A549 (cell line): ENCODE measurements at regions not wholly inside any gene's neighbourhood (a gene's known extent, or its start where the extent isn't known, plus 50 kb on each side); places are given as distances from the start of the nearest gene placed in this dataset.

Source experiments
- ATAC-seq, 2 experiments: fragments of 200-7000 bp in 1 of 2; fragments of >200 bp in 1 of 2; cut with Nextera tagmentation in 1 of 2; cut with Tn5 transposase in 1 of 2; 3 replicates each; pipeline versions ENCODE4 v1.8.0 to v1.9.1; 2018 to 2020; ENCODE audit warnings: mild to moderate bottlenecking in 1 of 2, moderate library complexity in 1 of 2
- CTCF ChIA-PET: fragments of 300-600 bp; sonication (Branson Sonifier 250); formaldehyde crosslinking; extraction: SDS; loops from one replicate; lab custom pipeline; 2021; ENCODE audit warnings: antibody characterized with exemption, inconsistent platforms; lab: Yijun Ruan, JAX
- POLR2A ChIA-PET: fragments of 350-600 bp; formaldehyde crosslinking; extraction: SDS; loops from one replicate; lab custom pipeline; 2021; ENCODE audit warnings: antibody characterized with exemption, inconsistent platforms; lab: Yijun Ruan, JAX
- DNase-seq, 2 experiments: peaks; one replicate each; pipeline versions ENCODE4 v3.0.0 to v3.0.0-alpha.2; 2011 to 2016; ENCODE audit warnings: low read depth in 1 of 2, low spot score in 1 of 2
- FAIRE-seq: peaks from 2 replicates; lab custom pipeline; 2011; peaks lifted over from hg19 to GRCh38; lab: Jason Lieb, UNC
- H3K27ac ChIP-seq, 2 experiments: fragments of >200 bp; sonication (Bioruptor Twin); formaldehyde crosslinking; 3 replicates each; pipeline ENCODE4 v1.5.1; 2016 to 2017
- H3K4me1 ChIP-seq: fragments of >200 bp; sonication (Bioruptor Twin); formaldehyde crosslinking; 3 replicates; pipeline ENCODE4 v1.6.1; 2016
- H3K4me2 ChIP-seq: fragments of >200 bp; sonication (Bioruptor Twin); formaldehyde crosslinking; 3 replicates; pipeline ENCODE4 v1.6.1; 2016
- H3K4me3 ChIP-seq: fragments of >200 bp; sonication (Bioruptor Twin); formaldehyde crosslinking; 3 replicates; pipeline ENCODE4 v1.5.1; 2016
- H3K9me3 ChIP-seq: fragments of >200 bp; sonication (Bioruptor Twin); formaldehyde crosslinking; 3 replicates; pipeline ENCODE4 v1.6.1; 2016
- ATOH8 ChIP-seq: fragments of 250-450 bp; sonication (Bioruptor Pico); IDR thresholded peaks from 2 replicates; pipeline ENCODE4 v1.5.0; 2020; ENCODE audit warnings: low read depth, mild to moderate bottlenecking, moderate library complexity
- BCL3 ChIP-seq: fragments of >200 bp; sonication (Bioruptor Twin); formaldehyde crosslinking; IDR thresholded peaks from 3 replicates; pipeline ENCODE4 v1.6.1; 2016
- BHLHE40 ChIP-seq: IDR thresholded peaks from 2 replicates; pipeline ENCODE4 v1.6.1; 2012; ENCODE audit warnings: low read depth, low read length, inconsistent platforms
- CEBPB ChIP-seq, 2 experiments: fragments of >200 bp in 1 of 2; sonication (Bioruptor Twin) in 1 of 2; formaldehyde crosslinking in 1 of 2; IDR thresholded peaks; 2 replicates each; pipeline ENCODE4 v1.6.1; 2012 to 2016
- E2F6 ChIP-seq: IDR thresholded peaks from 2 replicates; pipeline ENCODE4 v1.6.1; 2012; ENCODE audit warnings: low read depth, borderline replicate concordance
- FOSB ChIP-seq: fragments of 250-450 bp; sonication (Bioruptor Pico); IDR thresholded peaks from 2 replicates; pipeline ENCODE4 v1.5.0; 2020; ENCODE audit warnings: mild to moderate bottlenecking, moderate library complexity
- FOXS1 ChIP-seq: fragments of 250-450 bp; sonication (Bioruptor Pico); IDR thresholded peaks from 2 replicates; pipeline ENCODE4 v1.5.0; 2020; ENCODE audit warnings: mild to moderate bottlenecking, moderate library complexity
- HOXA7 ChIP-seq: fragments of 250-450 bp; sonication (Bioruptor Pico); IDR thresholded peaks from 2 replicates; pipeline ENCODE4 v1.5.0; 2020; ENCODE audit warnings: mild to moderate bottlenecking, moderate library complexity
- HOXB5 ChIP-seq: fragments of 250-450 bp; sonication (Bioruptor Pico); IDR thresholded peaks from 2 replicates; pipeline ENCODE4 v1.5.0; 2020; ENCODE audit warnings: mild to moderate bottlenecking, moderate library complexity
- JUN ChIP-seq, 2 experiments: fragments of >200 bp; sonication (Bioruptor Twin); formaldehyde crosslinking; IDR thresholded peaks; 2 replicates in 1 of 2; 3 replicates in 1 of 2; pipeline ENCODE4 v1.6.1; 2016 to 2017
- KDM1A ChIP-seq: fragments of 200-600 bp; sonication (generic); IDR thresholded peaks from 2 replicates; pipeline ENCODE4 v1.6.1; 2016; ENCODE audit warnings: low read depth, mild to moderate bottlenecking
- MAFK ChIP-seq: fragments of 450-650 bp; IDR thresholded peaks from 2 replicates; pipeline ENCODE4 v1.6.1; 2014; ENCODE audit not compliant: partially characterized antibody
- MYC ChIP-seq: IDR thresholded peaks from 2 replicates; pipeline ENCODE4 v1.6.1; 2012; ENCODE audit warnings: mild to moderate bottlenecking, inconsistent platforms, low read length, improper control_type of control experiment, borderline replicate concordance
- PBX3 ChIP-seq: IDR thresholded peaks from 2 replicates; pipeline ENCODE4 v1.6.1; 2012
- RARB ChIP-seq: fragments of 250-450 bp; sonication (Bioruptor Pico); IDR thresholded peaks from 2 replicates; pipeline ENCODE4 v1.8.0; 2021; ENCODE audit warnings: mild to moderate bottlenecking, moderate library complexity
- RCOR1 ChIP-seq: fragments of 150-350 bp; IDR thresholded peaks from 2 replicates; pipeline ENCODE4 v1.6.1; 2014; ENCODE audit warnings: antibody characterized with exemption, low read length, low read depth
- REST ChIP-seq: fragments of 200-600 bp; sonication (generic); IDR thresholded peaks from 2 replicates; pipeline ENCODE4 v1.6.1; 2016; ENCODE audit warnings: antibody characterized with exemption, mild to moderate bottlenecking, moderate library complexity
- SMC3 ChIP-seq: fragments of >200 bp; sonication (Bioruptor Twin); formaldehyde crosslinking; IDR thresholded peaks from 3 replicates; pipeline ENCODE4 v1.6.1; 2018; ENCODE audit warnings: inconsistent platforms
- SREBF2 ChIP-seq: fragments of 450-650 bp; IDR thresholded peaks from 2 replicates; pipeline ENCODE4 v1.6.1; 2014; ENCODE audit warnings: mild to moderate bottlenecking, moderate library complexity
- TFCP2L1 ChIP-seq: fragments of 250-450 bp; sonication (Bioruptor Pico); IDR thresholded peaks from 2 replicates; pipeline ENCODE4 v1.5.0; 2021; ENCODE audit warnings: mild to moderate bottlenecking
- USF2 ChIP-seq: fragments of 450-650 bp; IDR thresholded peaks from 2 replicates; pipeline ENCODE4 v1.6.1; 2014; ENCODE audit warnings: antibody characterized with exemption
- ZSCAN20 ChIP-seq: fragments of 250-450 bp; sonication (Bioruptor Pico); IDR thresholded peaks from 2 replicates; pipeline ENCODE4 v1.8.0; 2022; ENCODE audit warnings: mild to moderate bottlenecking, moderate library complexity
- WGBS: methylation state at CpG from one replicate; pipeline ENCODE4 v1.1.6; 2017; ENCODE audit errors: missing lambda C conversion rate; 5-methylcytosine and 5-hydroxymethylcytosine counted together
- TF ChIP-seq, protein P1 (sequence below): fragments of >200 bp; sonication (Bioruptor Twin); formaldehyde crosslinking; IDR thresholded peaks from 2 replicates; pipeline ENCODE4 v1.6.1; 2016
- TF ChIP-seq, protein P2 (sequence below): fragments of 150-350 bp; IDR thresholded peaks from 2 replicates; pipeline ENCODE4 v1.6.1; 2014; ENCODE audit warnings: low read depth, mild to moderate bottlenecking, low read length

DNA sequence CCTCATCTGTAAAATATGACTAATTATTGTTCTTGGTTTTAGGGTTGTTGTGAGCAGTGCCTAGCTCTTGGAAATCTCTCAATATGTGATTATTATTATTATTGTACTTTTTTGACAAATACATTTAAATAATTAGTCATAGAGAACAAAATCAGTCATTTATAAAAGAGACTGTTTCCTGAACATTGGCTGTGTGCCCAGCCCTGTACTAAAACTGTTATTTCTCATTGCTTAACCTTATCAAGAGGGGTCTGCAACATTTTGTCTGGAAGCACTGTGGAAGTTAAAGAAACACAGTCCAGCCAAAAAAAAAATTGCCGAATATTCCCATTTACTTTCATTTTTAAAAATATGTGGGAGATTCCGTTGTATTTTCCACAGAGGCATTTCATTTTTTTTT is 989.2 kb upstream of the SLIT2 start:
- ATAC-seq (no peak), DNase-seq (no peak)
- H3K4me3 ChIP-seq: no peak overlapping the region
- no peaks in the 10 kb centered on the region for H3K9me3 ChIP-seq
- TF ChIP-seq PBX3 (no peak), USF2 (no peak), BCL3 (no peak)
- TF ChIP-seq, all 56 proteins: peak for 0
- Histone ChIP-seq H3K4me1 (no peaks in the 10 kb centered on the region), H3K4me2 (no peak overlapping the region), H3K27ac (no peak overlapping the region)
- POLR2A ChIA-PET: no interaction called here
- no peak for FAIRE-seq
- CTCF ChIA-PET: no interaction called here
- WGBS: 4% methylated on average over 2 of the region's 2 CpGs

GRCh38 chr4:19260346-19260745 is 991.4 kb upstream of the SLIT2 start:
- TF ChIP-seq, protein P1, sequence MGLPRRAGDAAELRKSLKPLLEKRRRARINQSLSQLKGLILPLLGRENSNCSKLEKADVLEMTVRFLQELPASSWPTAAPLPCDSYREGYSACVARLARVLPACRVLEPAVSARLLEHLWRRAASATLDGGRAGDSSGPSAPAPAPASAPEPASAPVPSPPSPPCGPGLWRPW: no peak
- no peak for TF ChIP-seq KDM1A
- TF ChIP-seq TFCP2L1: no peak
- no peak for TF ChIP-seq BHLHE40
- TF ChIP-seq FOXS1 (CRISPR knock-in tag): no peak
- TF ChIP-seq ZSCAN20 (CRISPR knock-in tag): no peak
- no peak for TF ChIP-seq HOXA7 (CRISPR knock-in tag)
- no peak for TF ChIP-seq FOSB (CRISPR knock-in tag)
- TF ChIP-seq SMC3: no peak
- TF ChIP-seq MYC: no peak
- no peak for TF ChIP-seq CEBPB (IDR thresholded peaks at IDR 0.05)

GRCh38 chr4:19259920-19260319 is 991.8 kb upstream of the SLIT2 start:
- 0% methylated on average over 1 of the region's 1 CpG for WGBS
- no peak for TF ChIP-seq JUN (IDR thresholded peaks at IDR 0.05)
- no peak for TF ChIP-seq REST
- no peak for TF ChIP-seq ATOH8 (CRISPR knock-in tag)
- TF ChIP-seq SREBF2: no peak
- TF ChIP-seq KDM1A: no peak
- no peak for TF ChIP-seq RCOR1
- TF ChIP-seq E2F6: no peak
- TF ChIP-seq, protein P2, sequence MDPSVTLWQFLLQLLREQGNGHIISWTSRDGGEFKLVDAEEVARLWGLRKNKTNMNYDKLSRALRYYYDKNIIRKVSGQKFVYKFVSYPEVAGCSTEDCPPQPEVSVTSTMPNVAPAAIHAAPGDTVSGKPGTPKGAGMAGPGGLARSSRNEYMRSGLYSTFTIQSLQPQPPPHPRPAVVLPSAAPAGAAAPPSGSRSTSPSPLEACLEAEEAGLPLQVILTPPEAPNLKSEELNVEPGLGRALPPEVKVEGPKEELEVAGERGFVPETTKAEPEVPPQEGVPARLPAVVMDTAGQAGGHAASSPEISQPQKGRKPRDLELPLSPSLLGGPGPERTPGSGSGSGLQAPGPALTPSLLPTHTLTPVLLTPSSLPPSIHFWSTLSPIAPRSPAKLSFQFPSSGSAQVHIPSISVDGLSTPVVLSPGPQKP: no peak
- TF ChIP-seq RARB (CRISPR knock-in tag): no peak
- TF ChIP-seq HOXB5 (CRISPR knock-in tag): no peak
- no peak for TF ChIP-seq MAFK
- TF ChIP-seq, all 56 proteins: peak for 0
- ChIA-PET CTCF (no interaction called here), POLR2A (no interaction called here)
- DNase-seq (no peak), ATAC-seq (no peak), FAIRE-seq (no peak)
- Histone ChIP-seq H3K4me3 (no peak overlapping the region), H3K27ac (no peak overlapping the region), H3K4me1 (no peaks in the 10 kb centered on the region), H3K4me2 (no peak overlapping the region), H3K9me3 (no peaks in the 10 kb centered on the region)

More at GRCh38 chr4:19260346-19260745, 991.4 kb upstream of the SLIT2 start:
- H3K9me3 ChIP-seq: no peaks in the 10 kb centered on the region
- H3K4me2 ChIP-seq: no peak overlapping the region
- 5% methylated on average over 2 of the region's 2 CpGs for WGBS
- ChIA-PET POLR2A (no interaction called here), CTCF (no interaction called here)
- FAIRE-seq: no peak
- no peak for DNase-seq
- no peak overlapping the region for H3K27ac ChIP-seq
- no peak overlapping the region for H3K4me3 ChIP-seq
- H3K4me1 ChIP-seq: no peaks in the 10 kb centered on the region
- no peak for ATAC-seq
